HG02870 (cell line): ENCODE measurements at regions not wholly inside any gene's neighbourhood (a gene's known extent, or its start where the extent isn't known, plus 50 kb on each side); places are given as distances from the start of the nearest gene placed in this dataset.
"Not testable (repeated sequence)": the region's sequence is repeated elsewhere in the genome, so short reads cannot be mapped to it uniquely, and the experiment has no call there.

Source experiments
- ATAC-seq: cut with Tn5 transposase; IDR thresholded peaks from one replicate; pipeline ENCODE4 v1.9.1; 2021; ENCODE audit warnings: mild to moderate bottlenecking, moderate library complexity; ENCODE audit not compliant: unreplicated experiment

DNA sequence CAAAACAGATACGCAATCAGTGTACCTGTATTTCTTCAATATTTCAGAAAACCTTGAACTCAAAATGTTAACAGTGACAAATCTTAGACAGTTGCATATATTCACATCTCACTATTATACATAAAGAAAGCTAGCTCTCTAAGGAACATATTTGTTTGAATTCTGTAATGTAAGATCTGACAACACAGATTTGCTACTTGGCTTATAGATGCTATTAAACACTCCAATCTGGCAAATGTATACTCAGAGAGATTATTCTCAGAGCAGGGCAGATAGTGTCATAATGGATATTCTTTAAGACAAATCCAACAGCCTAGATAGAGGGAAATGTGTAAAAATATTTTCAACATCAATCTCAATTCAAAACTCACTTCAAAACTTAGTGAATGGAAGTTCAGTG lies 794.5 kb upstream of the CDH9 start:
- ATAC-seq: no peak

DNA sequence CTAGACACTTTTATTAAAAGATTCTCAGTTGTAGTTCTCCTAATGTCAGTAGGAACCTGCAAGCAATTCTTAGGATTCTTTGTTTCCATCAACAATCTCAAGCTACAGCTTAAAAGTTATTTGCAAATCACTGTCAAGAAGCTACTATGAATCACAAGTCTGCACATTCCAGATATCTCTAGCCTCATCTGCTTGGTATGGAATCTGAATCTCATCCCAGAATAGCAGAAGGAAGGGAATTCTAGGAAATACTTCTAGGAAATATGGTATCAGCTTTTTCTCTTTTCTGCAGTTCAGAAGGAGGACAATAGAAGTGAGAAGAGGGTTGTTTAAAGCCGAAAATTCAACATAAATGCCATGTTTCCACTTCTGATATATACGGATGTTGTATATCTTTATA lies 792.2 kb upstream of the CDH9 start:
- ATAC-seq: no peak

DNA sequence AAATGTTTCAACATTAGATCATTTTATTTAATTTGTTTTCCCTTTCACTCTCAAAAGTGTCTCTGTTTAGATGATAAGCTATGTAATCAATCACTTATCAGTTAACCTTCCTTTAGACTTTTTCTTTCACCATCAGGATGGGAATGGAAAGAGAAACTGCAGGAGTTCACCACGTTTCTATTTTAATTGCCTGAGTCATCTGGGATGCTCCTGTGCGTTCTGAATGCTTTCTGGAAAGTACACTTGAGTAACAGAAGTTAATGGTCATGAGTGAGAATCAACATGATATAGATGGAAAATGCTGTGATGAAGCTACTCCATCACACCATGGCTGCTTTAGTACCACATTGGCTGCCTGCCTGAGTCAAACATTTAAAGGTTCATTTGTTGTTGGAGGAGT lies 783.3 kb upstream of the CDH9 start:
- no peak for ATAC-seq

DNA sequence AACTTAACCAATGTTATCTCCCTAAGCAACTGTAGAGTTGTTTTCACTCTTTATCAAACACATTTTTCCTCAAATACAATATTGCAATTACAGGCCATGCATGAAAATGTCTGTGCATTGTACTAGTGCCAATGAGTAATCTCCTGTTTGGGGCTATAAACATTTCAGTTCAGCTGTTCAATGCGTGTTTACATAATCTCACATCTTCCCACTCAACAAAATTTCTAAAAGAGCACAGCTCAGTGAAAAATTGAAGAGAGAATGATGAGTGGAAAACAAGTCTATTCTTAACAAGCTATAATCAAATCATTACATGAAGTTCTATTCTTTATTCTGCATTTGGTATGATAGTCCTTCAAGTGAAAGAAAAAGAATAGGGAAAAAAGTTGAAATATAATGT lies 780.5 kb upstream of the CDH9 start:
- ATAC-seq: no peak

DNA sequence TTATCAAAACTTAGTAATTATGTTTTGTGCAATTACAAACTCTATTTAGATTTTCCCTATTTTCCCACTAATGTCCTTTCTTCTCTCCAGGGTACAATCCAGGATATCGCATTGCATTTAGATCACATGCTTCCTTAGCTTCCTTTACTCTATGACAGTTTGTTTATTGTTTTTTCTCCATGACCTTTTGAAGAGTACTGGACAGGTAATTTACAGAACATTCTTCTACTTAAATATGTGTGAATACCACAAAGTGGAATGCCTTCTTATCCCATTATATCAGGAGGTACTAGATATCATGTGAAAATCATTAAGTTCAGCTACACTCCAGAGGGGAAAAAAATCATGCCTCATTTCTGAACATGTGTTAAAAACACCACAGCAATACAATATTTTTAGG lies 776.6 kb upstream of the CDH9 start:
- ATAC-seq: no peak

DNA sequence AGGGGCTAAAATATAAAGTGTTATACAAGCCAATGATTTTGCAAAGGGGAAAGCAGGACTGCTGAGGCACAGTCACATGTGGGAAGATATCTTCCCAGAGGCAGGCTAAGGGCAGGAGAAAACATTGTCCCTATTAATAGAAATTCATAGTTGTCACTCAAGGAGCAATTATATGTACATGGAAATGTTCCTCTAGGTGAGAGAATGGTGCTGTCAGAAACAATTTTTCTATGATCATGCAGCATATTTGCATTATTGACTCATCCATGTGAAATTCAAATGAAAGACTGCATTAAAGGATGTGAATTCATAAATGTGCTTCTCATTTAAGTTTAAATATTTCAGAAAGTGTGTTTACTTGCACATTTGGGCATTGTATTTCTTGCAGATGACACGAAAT lies 775.9 kb upstream of the CDH9 start:
- no peak for ATAC-seq

DNA sequence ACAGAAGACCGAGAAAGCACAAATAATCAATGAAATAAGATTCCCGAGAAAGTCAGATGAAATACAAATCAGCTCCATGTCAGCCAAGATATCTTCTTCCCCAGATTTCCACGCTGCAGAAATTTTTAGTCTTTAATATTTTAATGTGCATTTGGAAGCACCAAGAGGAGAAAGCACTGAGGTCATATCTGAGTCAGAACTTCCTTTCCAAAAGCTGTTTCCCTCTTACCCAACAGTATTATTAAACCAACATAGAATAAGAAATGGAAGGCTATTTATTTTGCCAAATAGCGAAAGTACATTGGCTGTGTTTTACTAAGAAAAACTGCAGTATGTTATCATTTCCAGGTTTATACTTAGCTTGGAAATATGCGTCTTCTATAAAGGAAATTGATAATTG lies 772.1 kb upstream of the CDH9 start:
- ATAC-seq: no peak

DNA sequence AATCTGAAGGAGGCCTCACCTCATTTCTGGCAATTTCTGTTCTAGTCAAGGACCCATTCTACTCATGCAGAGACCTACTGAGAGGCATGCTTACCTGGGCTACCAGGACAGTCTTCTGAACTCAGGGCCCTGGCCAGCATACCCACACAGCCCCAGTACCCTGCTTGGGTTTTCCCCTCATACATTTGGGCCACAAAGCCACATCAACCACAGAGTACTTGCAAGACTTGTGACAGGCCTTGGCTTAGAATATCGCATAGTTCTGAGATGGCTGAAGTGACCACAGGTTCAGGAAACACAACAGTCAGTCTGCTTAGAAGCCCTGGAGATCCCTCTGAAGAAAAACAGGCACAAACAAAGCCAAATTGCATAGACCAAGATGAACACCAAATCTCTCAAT lies 758.8 kb upstream of the CDH9 start:
- no peak for ATAC-seq

DNA sequence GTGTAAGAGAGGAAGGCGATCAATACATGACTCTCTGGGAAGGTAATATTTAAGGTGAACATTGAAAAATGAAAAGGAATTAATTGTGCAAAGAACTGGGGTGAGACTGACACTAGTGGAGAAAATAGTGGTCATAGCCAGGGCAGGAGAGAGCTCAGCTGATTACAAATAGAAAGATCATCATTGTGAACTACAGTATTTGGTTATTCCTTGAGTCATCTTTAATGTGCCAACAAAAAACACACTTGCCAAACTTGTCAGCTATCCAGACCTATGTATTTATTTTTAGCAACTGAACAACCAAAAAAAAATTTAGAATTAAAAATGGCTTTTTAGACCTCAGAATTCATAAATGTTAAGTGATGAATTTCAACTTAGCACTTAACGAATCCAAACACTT lies 749.8 kb upstream of the CDH9 start:
- ATAC-seq: no peak

DNA sequence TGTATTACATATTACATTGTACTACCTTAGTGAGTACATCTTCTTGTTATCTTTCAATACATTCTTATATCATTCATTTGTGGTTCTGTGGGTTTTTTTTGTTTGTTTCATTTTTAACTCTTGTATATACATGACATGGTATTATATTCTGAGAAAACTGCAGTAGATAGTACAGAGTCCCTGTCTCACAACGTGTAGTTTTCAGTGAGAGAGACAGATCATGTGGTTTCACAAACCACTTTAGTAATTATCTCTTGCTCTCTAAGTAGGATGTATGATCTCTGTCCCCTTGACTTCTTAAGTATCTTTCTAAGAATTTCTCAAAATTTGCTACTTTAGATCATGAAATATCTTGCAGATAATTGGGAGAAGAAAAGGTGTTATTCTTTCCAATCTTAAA lies 745.9 kb upstream of the CDH9 start:
- no peak for ATAC-seq

DNA sequence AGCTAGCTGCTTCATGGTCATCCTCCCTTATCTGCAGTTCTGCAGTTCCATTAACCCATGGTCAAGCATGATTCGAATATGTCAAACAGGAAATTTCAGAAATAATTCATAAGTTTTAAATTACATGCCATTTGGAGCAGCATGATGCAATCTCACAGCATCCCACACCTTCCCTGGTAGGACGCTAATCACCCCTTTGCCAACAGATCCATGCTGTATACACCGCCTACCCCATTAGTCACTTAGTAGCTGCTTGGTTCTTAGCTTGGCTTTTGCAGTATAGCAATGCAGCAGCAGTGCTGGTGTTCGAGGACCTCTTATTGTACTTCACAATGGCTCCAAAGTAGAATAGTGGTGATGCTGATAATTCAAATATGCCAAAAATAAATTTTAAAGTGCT lies 739.7 kb upstream of the CDH9 start:
- ATAC-seq: no peak

DNA sequence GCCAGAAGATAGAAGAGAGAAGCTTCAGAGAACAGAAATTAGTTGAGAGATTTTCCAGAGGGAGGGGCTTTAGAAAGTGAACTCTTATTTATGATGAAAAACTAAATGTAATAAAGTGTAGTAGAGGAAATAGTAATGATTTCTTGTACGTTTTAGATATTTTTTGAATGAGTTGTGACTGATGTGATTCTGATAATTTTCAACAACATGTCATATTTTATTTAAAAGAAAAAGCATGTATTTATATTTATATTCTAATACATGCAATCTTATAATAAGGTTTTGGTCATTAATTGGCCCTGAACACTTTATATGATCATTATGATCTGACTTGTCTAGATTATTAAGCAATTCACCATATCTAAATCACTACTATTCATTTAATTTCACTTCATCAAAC lies 735.2 kb upstream of the CDH9 start:
- ATAC-seq: no peak

DNA sequence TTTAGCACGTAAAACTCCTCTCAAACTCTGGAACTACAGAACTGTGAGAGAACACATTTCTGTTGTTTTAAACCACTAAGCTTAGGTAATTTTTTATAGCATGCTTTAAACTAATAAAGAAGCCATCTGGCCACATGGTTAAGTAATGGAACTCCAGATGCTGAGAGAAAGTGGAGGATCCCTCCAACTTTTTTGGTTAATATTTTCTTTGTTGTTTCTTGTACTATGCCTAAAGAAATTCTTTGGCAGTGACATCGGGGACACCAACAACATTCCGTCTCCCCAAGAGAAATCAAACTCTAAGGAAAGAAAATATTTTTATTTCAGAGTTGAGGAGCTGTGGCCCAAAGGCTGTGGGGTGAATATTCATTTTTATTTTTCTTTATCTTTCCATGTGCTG lies 734.8 kb upstream of the CDH9 start:
- no peak for ATAC-seq

DNA sequence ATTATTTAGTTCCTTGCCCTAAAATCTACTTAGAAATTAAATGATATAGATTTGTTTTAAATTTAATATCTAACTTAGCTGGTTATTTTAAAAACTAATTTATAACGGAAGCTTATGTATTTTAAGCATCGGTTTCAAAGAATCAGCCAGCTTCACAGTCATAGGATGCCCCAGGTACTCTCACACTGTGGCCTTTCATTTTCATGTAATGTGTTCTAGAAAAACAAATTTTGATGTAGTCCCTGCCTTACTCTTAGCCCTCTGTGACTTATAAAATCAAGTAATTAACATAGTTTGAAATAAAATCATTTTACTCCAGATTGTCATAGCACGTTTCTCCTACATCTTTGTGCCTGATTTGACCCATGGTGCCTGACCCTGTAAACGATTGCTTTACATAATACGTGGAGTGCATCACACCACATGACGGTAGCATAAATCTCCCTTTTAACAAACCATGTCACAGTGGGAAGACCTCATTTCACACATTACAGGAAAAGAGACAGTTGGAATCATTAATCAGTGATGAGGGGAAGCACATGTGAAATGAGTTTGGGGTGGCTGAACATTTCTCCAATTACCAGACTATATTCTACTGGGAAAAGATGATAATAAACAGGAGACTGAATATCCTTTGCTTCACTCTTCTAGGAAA lies 731.5 kb upstream of the CDH9 start:
- no peak for ATAC-seq

DNA sequence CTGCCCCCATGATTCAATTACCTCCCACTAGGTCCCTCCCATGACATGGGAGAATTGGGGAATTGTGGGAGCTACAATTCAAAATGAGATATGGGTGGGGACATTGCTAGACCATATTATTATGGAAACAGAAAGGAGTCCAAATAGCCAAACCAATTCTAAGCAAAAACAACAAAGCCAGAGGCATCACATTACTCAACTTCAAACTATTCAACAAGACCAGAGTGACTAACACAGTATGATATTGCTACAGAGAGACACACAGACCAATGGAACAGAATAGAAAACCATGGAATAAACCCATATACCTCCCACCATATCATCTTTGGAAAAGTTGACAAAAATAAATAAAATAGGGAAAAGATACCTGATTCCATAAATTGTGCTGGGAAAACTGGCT lies 710.5 kb upstream of the CDH9 start:
- ATAC-seq: no peak

DNA sequence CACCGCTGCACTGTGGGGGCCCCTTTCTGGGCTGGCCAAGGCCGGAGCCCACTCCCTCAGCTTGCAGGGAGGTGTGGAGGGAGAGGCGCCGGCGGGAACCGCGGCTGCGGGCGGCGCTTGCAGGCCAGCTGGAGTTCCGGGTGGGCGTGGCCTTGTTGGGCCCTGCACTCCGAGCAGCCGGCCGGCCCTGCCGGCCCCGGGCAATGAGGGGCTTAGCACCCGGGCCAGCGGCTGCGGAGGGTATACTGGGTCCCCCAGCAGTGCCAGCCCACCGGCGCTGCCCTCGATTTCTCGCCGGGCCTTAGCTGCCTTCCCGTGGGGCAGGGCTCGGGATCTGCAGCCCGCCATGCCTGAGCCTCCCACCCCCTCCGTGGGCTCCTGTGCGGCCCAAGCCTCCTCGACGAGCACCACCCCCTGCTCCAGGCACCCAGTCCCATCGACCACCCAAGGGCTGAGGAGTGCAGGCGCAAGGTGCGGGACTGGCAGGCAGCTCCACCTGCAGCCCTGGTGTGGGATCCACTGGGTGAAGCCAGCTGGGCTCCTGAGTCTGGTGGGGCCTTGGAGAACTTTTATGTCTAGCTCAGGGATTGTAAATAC lies 705.1 kb upstream of the CDH9 start:
- ATAC-seq: not testable (repeated sequence)

DNA sequence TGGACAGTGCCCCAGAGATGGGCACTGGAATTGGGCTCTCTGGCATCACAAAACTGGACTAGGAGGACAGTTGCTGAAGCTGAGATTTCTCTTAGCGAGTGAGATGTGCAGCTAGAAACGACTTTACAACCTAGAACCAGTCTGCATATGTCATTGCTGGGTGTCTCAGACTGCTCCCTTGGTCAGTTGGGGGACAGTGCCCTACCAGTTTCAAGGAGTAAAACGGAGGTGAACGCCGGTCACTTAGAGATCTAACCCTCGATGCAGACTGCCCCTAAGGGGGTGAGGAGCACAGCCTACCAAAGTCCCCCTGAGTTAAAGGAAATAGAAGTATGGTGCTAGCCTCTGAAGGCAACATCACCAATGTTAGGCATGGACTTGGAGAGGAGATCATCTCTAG lies 704.4 kb upstream of the CDH9 start:
- no peak for ATAC-seq

DNA sequence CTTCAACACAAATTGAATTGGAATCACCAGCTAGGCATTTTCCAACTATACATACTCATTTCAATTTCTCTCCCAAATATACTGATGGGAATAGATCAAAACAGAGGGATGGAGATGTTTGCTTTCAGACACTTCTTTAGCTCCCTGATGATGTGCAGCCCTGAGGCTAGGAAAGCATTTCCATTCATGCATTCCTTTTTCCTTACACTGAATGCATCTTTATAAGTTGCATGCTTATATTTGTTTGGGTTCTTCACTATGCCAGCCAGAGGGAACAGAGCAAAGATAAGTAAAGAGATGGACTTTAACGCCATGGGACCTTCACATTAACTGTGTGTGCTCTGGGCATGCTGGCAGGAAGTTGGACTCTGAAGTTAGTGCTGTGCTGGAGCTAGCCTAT lies 696.5 kb upstream of the CDH9 start:
- no peak for ATAC-seq

DNA sequence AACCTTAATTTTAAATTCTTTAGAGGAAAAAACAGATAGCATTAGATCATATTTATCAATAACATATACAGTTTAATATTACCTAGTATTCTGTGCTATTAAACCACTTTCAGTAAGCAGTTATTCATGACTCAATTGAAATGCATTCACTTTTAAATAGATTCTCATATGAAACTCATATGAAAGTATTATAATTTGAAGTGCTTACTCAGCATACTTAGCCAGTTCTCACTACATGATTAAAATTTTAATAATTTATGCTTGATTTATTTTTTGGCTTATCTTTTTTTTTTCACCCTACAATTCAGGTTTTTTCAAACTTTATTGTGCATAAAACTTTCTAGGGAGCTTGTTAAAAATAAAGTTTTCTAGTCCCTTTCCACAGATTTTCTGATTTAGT lies 694.9 kb upstream of the CDH9 start:
- ATAC-seq: no peak

DNA sequence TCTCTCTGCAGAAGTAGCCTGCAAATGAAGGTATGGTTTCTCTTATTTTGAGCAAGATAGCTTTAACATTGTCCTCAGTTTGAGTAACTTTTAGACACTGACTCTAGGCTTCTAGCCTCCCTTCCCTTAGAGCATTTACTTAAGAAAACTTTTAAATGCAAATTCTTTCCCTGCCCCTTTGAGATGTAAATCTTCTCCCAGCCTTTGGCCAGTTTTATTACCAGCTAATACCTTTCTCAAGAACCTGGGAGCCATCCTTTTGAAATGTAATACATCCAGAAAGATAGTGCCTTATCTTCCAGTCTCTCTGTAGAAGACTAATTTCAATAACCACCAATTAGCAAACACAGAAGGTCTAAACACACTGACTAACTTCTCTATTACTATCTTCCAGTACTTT lies 688.9 kb upstream of the CDH9 start:
- no peak for ATAC-seq

DNA sequence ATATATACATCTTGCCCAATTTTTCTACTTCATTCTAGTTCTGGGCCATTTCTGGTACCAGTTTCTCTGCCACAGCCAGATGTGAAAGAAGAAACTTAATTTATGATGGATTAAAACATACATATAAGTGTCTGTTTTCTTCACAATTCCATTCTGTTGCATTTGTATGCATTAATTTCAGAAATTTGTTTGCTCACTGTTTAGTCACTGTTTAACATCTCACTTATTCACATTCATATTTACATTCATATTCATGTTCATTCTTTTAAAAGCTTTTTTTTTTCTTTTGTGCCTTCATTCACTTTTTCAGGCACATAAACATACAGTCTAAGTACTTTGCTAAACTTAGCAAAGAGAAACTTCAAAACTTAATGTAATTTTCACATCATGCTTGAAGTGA lies 684.0 kb upstream of the CDH9 start:
- ATAC-seq: no peak

DNA sequence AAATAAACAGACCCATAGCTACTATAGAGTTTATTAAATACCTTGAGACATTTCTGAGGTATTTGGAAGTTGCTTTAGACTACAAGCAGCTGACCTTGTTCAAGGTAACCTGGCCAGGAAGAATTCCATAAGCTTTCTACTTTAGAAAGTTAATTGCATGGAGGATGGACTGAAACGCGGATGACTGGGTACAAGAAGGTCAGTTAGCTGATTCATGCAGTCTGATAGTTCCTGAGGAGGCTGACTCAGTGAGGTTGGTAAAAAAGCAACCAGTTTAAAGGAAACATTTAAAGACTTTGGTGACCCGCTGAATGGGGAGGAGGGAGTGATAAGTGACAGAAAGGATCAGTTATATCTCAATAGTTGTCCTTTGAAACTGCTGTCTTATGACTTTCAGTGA lies 670.1 kb upstream of the CDH9 start:
- no peak for ATAC-seq

DNA sequence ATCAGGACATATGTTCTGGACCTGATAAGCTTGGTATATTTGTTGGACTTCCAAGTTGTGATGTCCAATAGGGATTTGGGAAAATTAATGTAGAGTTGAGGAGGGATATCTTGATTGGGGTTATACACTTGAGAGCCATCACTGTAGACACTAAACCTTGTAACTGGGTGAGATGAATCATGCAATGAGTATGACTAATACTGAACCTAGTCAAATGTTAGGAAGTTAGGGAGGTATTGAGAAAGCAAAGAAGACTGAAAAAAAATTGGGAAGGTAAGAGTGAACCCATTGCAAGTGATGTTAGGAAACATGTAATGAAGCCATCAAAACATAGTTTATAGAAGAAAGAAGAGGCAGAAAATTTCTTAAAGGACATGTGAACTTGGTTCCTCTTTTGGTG lies 668.4 kb upstream of the CDH9 start:
- ATAC-seq: no peak
